ENCODE measurements at regions not wholly inside any gene's neighbourhood (a gene's known extent, or its start where the extent isn't known, plus 50 kb on each side); places are given as distances from the start of the nearest gene placed in this dataset.

GRCh38 chr15:62584301-62585235 is 419.5 kb upstream of the C2CD4B start:
- TF ChIP-seq CTCF (IDR thresholded peaks at IDR 0.05 in 8 of 11, conservative IDR thresholded peaks at IDR 0.05 in 3 of 11) = no peak
- TF ChIP-seq POLR2A (IDR thresholded peaks at IDR 0.05) = no peak
- no peak for TF ChIP-seq POLR2AphosphoS5 (IDR thresholded peaks at IDR 0.05)
